Colonic mucosa (tissue), 4 donors: ENCODE measurements at regions not wholly inside any gene's neighbourhood (a gene's known extent, or its start where the extent isn't known, plus 50 kb on each side); places are given as distances from the start of the nearest gene placed in this dataset.

Source experiments
- DNase-seq: peaks from one replicate; pipeline ENCODE4 v3.0.0-alpha.2; 2020
- H3K27ac ChIP-seq: fragments of 200-600 bp; one replicate; pipeline ENCODE4 v1.8.0; 2021
- H3K27me3 ChIP-seq: fragments of 200-600 bp; one replicate; pipeline ENCODE4 v1.8.0; 2021
- H3K36me3 ChIP-seq: fragments of 200-600 bp; one replicate; pipeline ENCODE4 v1.8.0; 2021
- H3K4me1 ChIP-seq: fragments of 200-600 bp; one replicate; pipeline ENCODE4 v1.8.0; 2021; ENCODE audit warnings: mild to moderate bottlenecking
- H3K4me3 ChIP-seq: fragments of 200-600 bp; one replicate; pipeline ENCODE4 v1.8.0; 2021
- H3K9ac ChIP-seq, 2 donors: one replicate each; pipeline ENCODE4 v1.7.0; 2013; ENCODE audit warnings: control low read depth in 2 of 2, low read depth in 2 of 2, low read length in 2 of 2
- H3K9me3 ChIP-seq: fragments of 200-600 bp; one replicate; pipeline ENCODE4 v1.8.0; 2021
- intact Hi-C: fragments of 100-400 bp; cut with DNase I; formaldehyde crosslinking; loops from one replicate; pipeline ENCODE4 v1.14.1; 2022
- TF ChIP-seq, protein P1 (sequence below): fragments of 200-600 bp; IDR thresholded peaks from one replicate; pipeline ENCODE4 v1.8.0; 2022; ENCODE audit warnings: antibody characterized with exemption, mild to moderate bottlenecking
- donor health status: healthy.
- donor health status: DM: no; HTN: no; CAD: no.
- donor health status: DM: no; HTN: no; CAD: no.

DNA sequence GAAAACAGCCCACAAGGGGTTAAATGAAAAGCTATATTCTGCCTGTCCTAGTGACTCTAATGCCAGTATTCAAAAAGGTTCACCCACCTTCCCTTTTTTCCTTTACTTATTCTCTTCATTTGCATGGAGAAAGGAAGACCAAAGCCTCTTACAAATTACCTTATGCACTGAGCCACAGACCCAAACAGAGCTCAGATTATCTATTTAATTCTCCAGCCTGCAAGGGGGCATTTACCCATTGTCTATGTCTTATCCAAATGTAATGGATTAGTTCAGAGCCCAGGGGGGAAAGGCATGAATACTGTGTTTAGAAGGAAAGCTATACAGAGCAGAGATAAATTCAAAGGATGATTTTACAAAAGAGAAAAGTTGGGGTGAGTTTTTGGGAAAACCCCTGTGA, 388.5 kb downstream of the OMA1 start:
- no peak for DNase-seq
- no peak overlapping the region for H3K27ac ChIP-seq
- H3K9ac ChIP-seq = no peak overlapping the region
- no peak overlapping the region for H3K4me3 ChIP-seq
- TF ChIP-seq, protein P1, sequence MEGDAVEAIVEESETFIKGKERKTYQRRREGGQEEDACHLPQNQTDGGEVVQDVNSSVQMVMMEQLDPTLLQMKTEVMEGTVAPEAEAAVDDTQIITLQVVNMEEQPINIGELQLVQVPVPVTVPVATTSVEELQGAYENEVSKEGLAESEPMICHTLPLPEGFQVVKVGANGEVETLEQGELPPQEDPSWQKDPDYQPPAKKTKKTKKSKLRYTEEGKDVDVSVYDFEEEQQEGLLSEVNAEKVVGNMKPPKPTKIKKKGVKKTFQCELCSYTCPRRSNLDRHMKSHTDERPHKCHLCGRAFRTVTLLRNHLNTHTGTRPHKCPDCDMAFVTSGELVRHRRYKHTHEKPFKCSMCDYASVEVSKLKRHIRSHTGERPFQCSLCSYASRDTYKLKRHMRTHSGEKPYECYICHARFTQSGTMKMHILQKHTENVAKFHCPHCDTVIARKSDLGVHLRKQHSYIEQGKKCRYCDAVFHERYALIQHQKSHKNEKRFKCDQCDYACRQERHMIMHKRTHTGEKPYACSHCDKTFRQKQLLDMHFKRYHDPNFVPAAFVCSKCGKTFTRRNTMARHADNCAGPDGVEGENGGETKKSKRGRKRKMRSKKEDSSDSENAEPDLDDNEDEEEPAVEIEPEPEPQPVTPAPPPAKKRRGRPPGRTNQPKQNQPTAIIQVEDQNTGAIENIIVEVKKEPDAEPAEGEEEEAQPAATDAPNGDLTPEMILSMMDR = no peak
- intact Hi-C loops = loop anchor here (10.0 kb wide), 1 partner anchor 1323 kb away; no protein-coding TSS in a partner anchor
- H3K4me1 ChIP-seq = no peaks in the 10 kb centered on the region
- H3K9me3 ChIP-seq = no peaks in the 10 kb centered on the region
- H3K36me3 ChIP-seq = no peaks in the 10 kb centered on the region
- no peaks in the 10 kb centered on the region for H3K27me3 ChIP-seq

- no peak for DNase-seq
- no peaks in the 10 kb centered on the region for H3K36me3 ChIP-seq
- intact Hi-C loops = loop anchor here (10.0 kb wide), 1 partner anchor 1322 kb away; no protein-coding TSS in a partner anchor
- H3K4me1 ChIP-seq = no peaks in the 10 kb centered on the region
- H3K9ac ChIP-seq = no peak overlapping the region
- H3K9me3 ChIP-seq = no peaks in the 10 kb centered on the region
- TF ChIP-seq, protein P1 = no peak
- H3K27ac ChIP-seq = no peak overlapping the region
- H3K27me3 ChIP-seq = no peaks in the 10 kb centered on the region
- H3K4me3 ChIP-seq = no peak overlapping the region
These were observed 389.3 kb downstream of the OMA1 start for GRCh38 chr1:58157256-58157655.

DNA sequence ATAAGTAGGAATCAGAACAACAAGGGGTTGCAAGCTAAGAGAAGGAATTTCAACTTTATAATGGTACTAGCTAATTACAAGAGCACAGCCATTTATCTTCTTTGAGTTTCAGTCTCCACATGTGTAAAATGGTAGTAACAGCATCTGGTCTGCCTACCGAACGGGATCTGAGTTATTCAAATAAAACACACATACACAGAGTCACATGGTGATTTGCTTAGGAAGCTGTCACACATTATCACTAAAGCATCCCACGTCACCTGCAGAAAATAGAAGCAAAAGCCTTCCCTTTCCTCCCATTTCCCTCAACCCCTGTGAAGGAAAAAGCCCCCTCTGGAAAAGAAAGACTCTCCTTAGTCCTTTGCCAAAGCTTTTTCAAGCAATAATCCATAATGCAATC, 389.7 kb downstream of the OMA1 start:
- Histone ChIP-seq H3K9me3 (no peaks in the 10 kb centered on the region), H3K9ac (no peak overlapping the region), H3K27me3 (no peaks in the 10 kb centered on the region), H3K4me3 (no peak overlapping the region), H3K27ac (no peak overlapping the region), H3K36me3 (no peaks in the 10 kb centered on the region), H3K4me1 (no peaks in the 10 kb centered on the region)
- TF ChIP-seq, protein P1 = no peak
- DNase-seq = no peak
- intact Hi-C loops = loop anchor here (10.0 kb wide), 1 partner anchor 1322 kb away; no protein-coding TSS in a partner anchor

DNA sequence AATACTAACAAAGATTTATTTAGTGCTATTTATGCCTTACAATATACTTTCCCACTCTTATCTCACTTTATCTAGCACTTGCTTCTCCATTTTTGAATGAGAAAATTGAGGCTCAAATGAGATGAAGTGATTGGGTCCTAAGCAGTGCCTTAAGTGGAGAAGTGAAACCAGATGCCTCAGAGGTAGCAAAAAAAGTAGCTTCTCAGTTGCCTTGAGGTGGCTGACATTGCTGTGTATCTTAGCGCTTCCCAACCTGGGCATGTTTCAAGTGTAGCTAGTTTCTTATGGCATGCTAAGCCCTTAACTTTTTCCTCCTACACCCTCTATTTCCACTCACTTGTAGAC, 390.4 kb downstream of the OMA1 start:
- DNase-seq = no peak
- H3K9ac ChIP-seq = no peak overlapping the region
- TF ChIP-seq, protein P1 = no peak
- intact Hi-C loops = loop anchor here (10.0 kb wide), 1 partner anchor 1321 kb away; no protein-coding TSS in a partner anchor
- H3K27me3 ChIP-seq = no peaks in the 10 kb centered on the region
- H3K9me3 ChIP-seq = no peaks in the 10 kb centered on the region
- H3K27ac ChIP-seq = no peak overlapping the region
- no peaks in the 10 kb centered on the region for H3K36me3 ChIP-seq
- H3K4me3 ChIP-seq = no peak overlapping the region
- H3K4me1 ChIP-seq = no peaks in the 10 kb centered on the region

DNA sequence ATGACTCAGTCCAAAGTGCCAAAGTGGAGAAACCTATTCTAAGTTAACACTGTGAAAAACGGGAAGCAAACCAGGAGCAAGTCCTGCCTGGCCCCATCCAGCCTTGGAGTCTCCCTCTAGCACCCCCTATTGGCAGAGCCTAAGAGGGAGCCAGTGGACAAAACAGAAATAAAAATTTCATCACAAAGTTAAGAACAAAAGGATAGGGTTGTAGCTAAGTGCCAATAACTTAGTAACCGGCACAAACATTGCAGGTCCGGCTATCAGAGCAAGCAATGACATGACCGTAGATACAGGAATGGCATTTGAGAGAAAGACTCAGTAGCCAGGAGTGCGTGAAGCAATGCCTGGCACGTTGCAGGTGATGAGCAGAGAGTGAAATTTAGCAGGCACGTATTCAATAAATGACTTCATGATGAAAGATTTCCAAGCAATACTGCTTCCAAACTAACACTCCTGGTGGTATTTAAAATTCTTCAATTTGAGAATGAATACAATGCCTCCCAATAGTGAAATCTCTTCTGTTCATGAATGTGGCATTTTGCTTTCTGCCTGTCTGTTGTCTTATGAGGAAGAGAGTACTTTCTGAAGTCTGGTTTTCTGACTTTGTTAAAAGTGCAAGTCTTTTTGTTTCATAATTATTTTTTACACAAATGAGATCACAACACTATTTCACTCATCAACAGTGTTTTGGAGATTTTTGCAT, 391.0 kb downstream of the OMA1 start:
- Histone ChIP-seq H3K9ac (no peak overlapping the region), H3K27me3 (no peaks in the 10 kb centered on the region), H3K36me3 (no peaks in the 10 kb centered on the region), H3K9me3 (no peaks in the 10 kb centered on the region), H3K4me3 (no peak overlapping the region), H3K27ac (no peak overlapping the region), H3K4me1 (no peaks in the 10 kb centered on the region)
- DNase-seq = no peak
- intact Hi-C loops = loop anchor here (10.0 kb wide), 1 partner anchor 1321 kb away; no protein-coding TSS in a partner anchor
- TF ChIP-seq, protein P1 = peak; percentile 40
